IMR-90 (cell line): ENCODE measurements at regions not wholly inside any gene's neighbourhood (a gene's known extent, or its start where the extent isn't known, plus 50 kb on each side); places are given as distances from the start of the nearest gene placed in this dataset.

Source experiments
- BHLHE40 ChIP-seq: fragments of 150-350 bp; IDR thresholded peaks from 2 replicates; pipeline ENCODE4 v1.6.1; 2016; ENCODE audit warnings: mild to moderate bottlenecking, low read depth, low read length
- CEBPB ChIP-seq: IDR thresholded peaks from 2 replicates; pipeline ENCODE4 v1.6.1; 2012; ENCODE audit warnings: low read depth, low read length, improper control_type of control experiment
- MXI1 ChIP-seq: IDR thresholded peaks from 2 replicates; pipeline ENCODE4 v1.6.1; 2012; ENCODE audit warnings: low read depth, mild to moderate bottlenecking, low read length, moderate library complexity, borderline replicate concordance
- POLR2A ChIP-seq: IDR thresholded peaks from 2 replicates; pipeline ENCODE4 v1.6.1; 2012; ENCODE audit warnings: mild to moderate bottlenecking, low read depth, low read length
- RAD21 ChIP-seq: IDR thresholded peaks from 2 replicates; pipeline ENCODE4 v1.6.1; 2012; ENCODE audit warnings: low read length, improper control_type of control experiment
- RCOR1 ChIP-seq: IDR thresholded peaks from 2 replicates; pipeline ENCODE4 v1.6.1; 2012; ENCODE audit warnings: mild to moderate bottlenecking, low read length, improper control_type of control experiment; ENCODE audit not compliant: insufficient replicate concordance
- SMC3 ChIP-seq: fragments of 150-350 bp; IDR thresholded peaks from 2 replicates; pipeline ENCODE4 v1.6.1; 2016; ENCODE audit warnings: low read depth, mild to moderate bottlenecking, antibody characterized with exemption, low read length, moderate library complexity
- TF ChIP-seq, protein P1 (sequence below): fragments of 150-350 bp; IDR thresholded peaks from 2 replicates; pipeline ENCODE4 v1.6.1; 2017; ENCODE audit warnings: mild to moderate bottlenecking, antibody characterized with exemption, low read length, low read depth
- TF ChIP-seq, protein P2 (sequence below): conservative IDR thresholded peaks from 2 replicates; pipeline ENCODE4 v1.5.1; 2012; ENCODE audit warnings: mild to moderate bottlenecking, low read depth, low read length, improper control_type of control experiment

DNA sequence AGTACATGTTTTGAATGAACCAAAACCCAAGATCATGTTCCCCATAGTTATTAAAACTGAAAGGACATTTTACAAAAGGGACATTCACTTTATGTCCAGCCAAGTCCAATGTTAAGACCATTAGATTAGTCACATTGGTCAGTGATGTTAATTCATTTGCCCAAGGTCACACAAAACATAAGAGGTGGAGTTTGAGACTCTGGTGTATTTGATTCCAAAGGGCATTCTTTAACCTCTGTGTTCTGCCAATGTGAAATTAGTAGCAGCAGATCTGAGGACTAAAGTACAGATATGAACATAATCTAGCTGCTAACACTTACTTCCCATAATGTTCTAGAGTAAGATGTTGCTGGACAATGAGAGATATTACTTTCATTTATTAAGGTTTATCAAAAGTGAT, 425.6 kb downstream of the TUSC7 start:
- TF ChIP-seq, protein P1, sequence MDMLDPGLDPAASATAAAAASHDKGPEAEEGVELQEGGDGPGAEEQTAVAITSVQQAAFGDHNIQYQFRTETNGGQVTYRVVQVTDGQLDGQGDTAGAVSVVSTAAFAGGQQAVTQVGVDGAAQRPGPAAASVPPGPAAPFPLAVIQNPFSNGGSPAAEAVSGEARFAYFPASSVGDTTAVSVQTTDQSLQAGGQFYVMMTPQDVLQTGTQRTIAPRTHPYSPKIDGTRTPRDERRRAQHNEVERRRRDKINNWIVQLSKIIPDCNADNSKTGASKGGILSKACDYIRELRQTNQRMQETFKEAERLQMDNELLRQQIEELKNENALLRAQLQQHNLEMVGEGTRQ: no peak
- TF ChIP-seq, protein P2, sequence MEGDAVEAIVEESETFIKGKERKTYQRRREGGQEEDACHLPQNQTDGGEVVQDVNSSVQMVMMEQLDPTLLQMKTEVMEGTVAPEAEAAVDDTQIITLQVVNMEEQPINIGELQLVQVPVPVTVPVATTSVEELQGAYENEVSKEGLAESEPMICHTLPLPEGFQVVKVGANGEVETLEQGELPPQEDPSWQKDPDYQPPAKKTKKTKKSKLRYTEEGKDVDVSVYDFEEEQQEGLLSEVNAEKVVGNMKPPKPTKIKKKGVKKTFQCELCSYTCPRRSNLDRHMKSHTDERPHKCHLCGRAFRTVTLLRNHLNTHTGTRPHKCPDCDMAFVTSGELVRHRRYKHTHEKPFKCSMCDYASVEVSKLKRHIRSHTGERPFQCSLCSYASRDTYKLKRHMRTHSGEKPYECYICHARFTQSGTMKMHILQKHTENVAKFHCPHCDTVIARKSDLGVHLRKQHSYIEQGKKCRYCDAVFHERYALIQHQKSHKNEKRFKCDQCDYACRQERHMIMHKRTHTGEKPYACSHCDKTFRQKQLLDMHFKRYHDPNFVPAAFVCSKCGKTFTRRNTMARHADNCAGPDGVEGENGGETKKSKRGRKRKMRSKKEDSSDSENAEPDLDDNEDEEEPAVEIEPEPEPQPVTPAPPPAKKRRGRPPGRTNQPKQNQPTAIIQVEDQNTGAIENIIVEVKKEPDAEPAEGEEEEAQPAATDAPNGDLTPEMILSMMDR: no peak
- TF ChIP-seq MXI1: no peak
- TF ChIP-seq SMC3: no peak
- TF ChIP-seq CEBPB: no peak
- no peak for TF ChIP-seq RAD21
- TF ChIP-seq RCOR1: no peak
- TF ChIP-seq POLR2A: no peak
- no peak for TF ChIP-seq BHLHE40
